HG02678 (cell line): ENCODE measurements at regions not wholly inside any gene's neighbourhood (a gene's known extent, or its start where the extent isn't known, plus 50 kb on each side); places are given as distances from the start of the nearest gene placed in this dataset.
"Not testable (repeated sequence)": the region's sequence is repeated elsewhere in the genome, so short reads cannot be mapped to it uniquely, and the experiment has no call there.

ENCODE experiments used
- ATAC-seq: cut with Tn5 transposase; IDR thresholded peaks from one replicate; pipeline ENCODE4 v1.9.1; 2021; ENCODE audit warnings: mild to moderate bottlenecking, moderate library complexity; ENCODE audit not compliant: unreplicated experiment

GRCh38 chr2:40680547-40680946 is 228.7 kb upstream of the SLC8A1 start:
- ATAC-seq: no peak

- no peak for ATAC-seq
These were observed 238.1 kb upstream of the SLC8A1 start for GRCh38 chr2:40690036-40690435.

- no peak for ATAC-seq
These were observed 238.6 kb upstream of the SLC8A1 start for GRCh38 chr2:40690525-40690924.

- no peak for ATAC-seq
These were observed 248.5 kb upstream of the SLC8A1 start for GRCh38 chr2:40700231-40700954.

GRCh38 chr2:40712197-40712894 is 260.5 kb upstream of the SLC8A1 start:
- not testable (repeated sequence) for ATAC-seq

GRCh38 chr2:40716879-40717278 is 265.0 kb upstream of the SLC8A1 start:
- ATAC-seq: no peak

- no peak for ATAC-seq
These were observed 267.5 kb upstream of the SLC8A1 start for GRCh38 chr2:40719414-40719813.

- ATAC-seq: no peak
These were observed 269.7 kb upstream of the SLC8A1 start for GRCh38 chr2:40721595-40721994.

GRCh38 chr2:40723194-40723593 is 271.3 kb upstream of the SLC8A1 start:
- no peak for ATAC-seq

- no peak for ATAC-seq
These were observed 273.1 kb upstream of the SLC8A1 start for GRCh38 chr2:40725040-40725439.

- no peak for ATAC-seq
These were observed 274.1 kb upstream of the SLC8A1 start for GRCh38 chr2:40725950-40726349.

GRCh38 chr2:40734797-40735196 is 282.9 kb upstream of the SLC8A1 start:
- no peak for ATAC-seq

- no peak for ATAC-seq
These were observed 285.3 kb upstream of the SLC8A1 start for GRCh38 chr2:40737180-40737579.

- no peak for ATAC-seq
These were observed 288.5 kb upstream of the SLC8A1 start for GRCh38 chr2:40740419-40740818.

- no peak for ATAC-seq
These were observed 289.6 kb upstream of the SLC8A1 start for GRCh38 chr2:40741532-40741931.

- no peak for ATAC-seq
These were observed 294.3 kb upstream of the SLC8A1 start for GRCh38 chr2:40746191-40746590.

GRCh38 chr2:40751981-40752380 is 300.1 kb upstream of the SLC8A1 start:
- ATAC-seq: no peak

GRCh38 chr2:40752796-40753195 is 300.9 kb upstream of the SLC8A1 start:
- ATAC-seq: no peak

- no peak for ATAC-seq
These were observed 303.0 kb upstream of the SLC8A1 start for GRCh38 chr2:40754912-40755311.

GRCh38 chr2:40758401-40759155 is 306.7 kb upstream of the SLC8A1 start:
- ATAC-seq: no peak

- ATAC-seq: no peak
These were observed 308.3 kb upstream of the SLC8A1 start for GRCh38 chr2:40760071-40760666.
